Prostate gland (tissue), 2 donors: ENCODE measurements at regions not wholly inside any gene's neighbourhood (a gene's known extent, or its start where the extent isn't known, plus 50 kb on each side); places are given as distances from the start of the nearest gene placed in this dataset.
"Not testable (repeated sequence)": the region's sequence is repeated elsewhere in the genome, so short reads cannot be mapped to it uniquely, and the experiment has no call there.

Experiments
- DNase-seq: peaks from one replicate; pipeline ENCODE4 v3.0.0-alpha.2; 2019; ENCODE audit warnings: low spot score
- H3K27ac ChIP-seq, 2 donors: fragments of 200-600 bp; sonication (generic); 2 replicates each; pipeline ENCODE4 v1.5.1; 2017 to 2019
- H3K27me3 ChIP-seq: fragments of 200-600 bp; sonication (generic); replicated peaks from 2 replicates; pipeline ENCODE4 v1.5.1; 2019; ENCODE audit not compliant: insufficient read depth
- H3K36me3 ChIP-seq, 2 donors: fragments of 200-600 bp; sonication (generic); 1 replicate in 1 of 2; 2 replicates in 1 of 2; pipeline versions ENCODE4 v1.5.1 to v1.8.1; 2017 to 2019
- H3K4me1 ChIP-seq: fragments of 200-600 bp; sonication (generic); replicated peaks from 2 replicates; pipeline ENCODE4 v1.5.1; 2019
- H3K4me3 ChIP-seq, 2 donors: fragments of 200-600 bp; sonication (generic); 2 replicates each; pipeline ENCODE4 v1.5.1; 2017 to 2019
- H3K9me3 ChIP-seq: fragments of 200-600 bp; sonication (generic); 2 replicates; pipeline ENCODE4 v1.5.1; 2017
- CTCF ChIP-seq, 4 experiments: fragments of 200-600 bp in 2 of 4; fragments of 450-650 bp in 2 of 4; sonication (generic) in 2 of 4; IDR thresholded peaks; 1 replicate in 3 of 4; 2 replicates in 1 of 4; pipeline ENCODE4 v1.5.1; 2016 to 2019; ENCODE audit warnings: antibody characterized with exemption in 4 of 4, mild to moderate bottlenecking in 2 of 4, moderate library complexity in 2 of 4
- POLR2A ChIP-seq: fragments of 450-650 bp; IDR thresholded peaks from one replicate; pipeline ENCODE4 v1.6.1; 2016; ENCODE audit warnings: antibody characterized with exemption, mild to moderate bottlenecking
- POLR2AphosphoS5 ChIP-seq: sonication (generic); formaldehyde crosslinking; IDR thresholded peaks from one replicate; pipeline ENCODE4 v1.6.1; 2017; ENCODE audit warnings: antibody characterized with exemption
- WGBS: methylation state at CpG from one replicate; pipeline ENCODE4 v1.1.5; 2018; 5-methylcytosine and 5-hydroxymethylcytosine counted together
- intact Hi-C: fragments of 100-400 bp; cut with DNase I; formaldehyde crosslinking; loops from one replicate; pipeline ENCODE4 v1.14.2; 2022

GRCh38 chr18:67133669-67134068, 382.9 kb downstream of the DSEL start:
- 22% methylated on average over 3 of the region's 3 CpGs for WGBS
- no peak for TF ChIP-seq POLR2AphosphoS5
- TF ChIP-seq POLR2A, result no peak
- no peak for TF ChIP-seq CTCF (IDR thresholded peaks at IDR 0.05)
- Histone ChIP-seq H3K27ac (no peak overlapping the region), H3K9me3 (no peaks in the 10 kb centered on the region), H3K4me1 (no peaks in the 10 kb centered on the region), H3K36me3 (no peaks in the 10 kb centered on the region), H3K27me3 (no peaks in the 10 kb centered on the region), H3K4me3 (no peak overlapping the region)
- DNase-seq, result no peak
- intact Hi-C loops, result no loop called here

DNA sequence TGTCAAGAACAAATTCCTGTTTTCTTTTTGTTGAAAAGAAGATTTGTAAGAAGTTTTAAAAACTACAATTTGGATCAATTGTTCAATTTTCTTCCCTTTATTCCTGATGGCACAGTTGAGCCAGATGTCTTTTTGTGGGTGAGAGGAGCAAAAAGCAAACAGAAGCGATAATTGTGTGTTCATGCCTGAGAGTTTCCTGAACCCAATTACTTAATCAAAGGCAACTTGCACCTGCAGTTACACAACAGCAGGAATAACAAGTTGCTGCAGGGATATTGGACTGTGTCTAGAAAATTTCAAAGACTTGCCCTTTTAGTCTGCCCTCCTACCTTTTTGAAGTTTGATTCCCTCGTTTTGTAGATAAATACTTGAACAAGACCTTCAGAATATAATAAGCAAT, 383.6 kb downstream of the DSEL start:
- Histone ChIP-seq H3K36me3 (no peaks in the 10 kb centered on the region), H3K27me3 (no peaks in the 10 kb centered on the region), H3K27ac (no peak overlapping the region), H3K4me3 (no peak overlapping the region), H3K4me1 (no peaks in the 10 kb centered on the region), H3K9me3 (no peaks in the 10 kb centered on the region)
- TF ChIP-seq CTCF (IDR thresholded peaks at IDR 0.05), result no peak
- TF ChIP-seq POLR2A, result no peak
- TF ChIP-seq POLR2AphosphoS5, result no peak
- 28% methylated on average over 2 of the region's 2 CpGs for WGBS
- no peak for DNase-seq
- intact Hi-C loops, result no loop called here

DNA sequence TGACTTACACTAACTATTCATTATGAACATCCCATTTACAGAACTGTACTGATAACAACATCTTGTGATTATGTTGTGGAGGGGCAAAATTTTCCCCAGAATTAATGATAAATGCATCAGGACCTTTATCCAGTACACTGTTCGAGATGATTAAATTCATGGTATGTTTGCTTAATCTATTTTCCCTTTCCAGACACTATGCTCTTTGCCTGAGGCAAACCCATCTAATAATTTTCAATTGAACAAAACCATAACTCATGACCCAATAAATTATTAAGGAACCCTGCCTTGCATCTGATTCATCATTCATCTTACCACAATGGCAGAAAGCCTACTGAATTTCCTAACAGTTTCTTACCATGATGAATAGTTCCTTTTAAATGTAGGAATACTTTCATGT, 385.0 kb downstream of the DSEL start:
- DNase-seq, result no peak
- Histone ChIP-seq H3K9me3 (no peaks in the 10 kb centered on the region), H3K4me1 (no peaks in the 10 kb centered on the region), H3K4me3 (no peak overlapping the region), H3K27me3 (no peaks in the 10 kb centered on the region), H3K36me3 (no peaks in the 10 kb centered on the region), H3K27ac (no peak overlapping the region)
- WGBS, result 68% methylated on average over 1 of the region's 1 CpG
- TF ChIP-seq CTCF (IDR thresholded peaks at IDR 0.05) (no peak), POLR2A (no peak), POLR2AphosphoS5 (no peak)
- intact Hi-C loops, result no loop called here

DNA sequence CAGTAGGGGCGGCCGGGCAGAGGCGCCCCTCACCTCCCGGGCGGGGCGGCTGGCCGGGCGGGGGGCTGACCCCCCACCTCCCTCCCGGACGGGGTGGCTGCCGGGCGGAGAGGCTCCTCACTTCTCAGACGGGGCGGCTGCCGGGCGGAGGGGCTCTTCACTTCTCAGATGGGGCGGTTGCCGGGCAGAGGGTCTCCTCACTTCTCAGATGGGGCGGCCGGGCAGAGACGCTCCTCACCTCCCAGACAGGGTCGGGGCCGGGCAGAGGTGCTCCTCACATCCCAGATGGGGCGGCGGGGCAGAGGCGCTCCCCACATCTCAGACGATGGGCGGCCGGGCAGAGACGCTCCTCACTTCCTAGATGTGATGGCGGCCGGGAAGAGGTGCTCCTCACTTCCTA, 389.8 kb downstream of the DSEL start:
- intact Hi-C loops, H3K4me3 ChIP-seq, H3K27ac ChIP-seq, H3K9me3 ChIP-seq, H3K4me1 ChIP-seq, H3K36me3 ChIP-seq, H3K27me3 ChIP-seq, DNase-seq: not testable (repeated sequence)
- 94% methylated on average over 13 of the region's 32 CpGs for WGBS

GRCh38 chr18:67123901-67124300, 392.6 kb downstream of the DSEL start:
- DNase-seq, result no peak
- H3K27ac ChIP-seq, result no peak overlapping the region
- intact Hi-C loops, result no loop called here
- no peaks in the 10 kb centered on the region for H3K36me3 ChIP-seq
- no peak overlapping the region for H3K4me3 ChIP-seq
- WGBS, result 89% methylated on average over 1 of the region's 1 CpG
- no peaks in the 10 kb centered on the region for H3K27me3 ChIP-seq
- no peaks in the 10 kb centered on the region for H3K4me1 ChIP-seq
- TF ChIP-seq CTCF (IDR thresholded peaks at IDR 0.05) (no peak), POLR2A (no peak), POLR2AphosphoS5 (no peak)
- H3K9me3 ChIP-seq, result no peaks in the 10 kb centered on the region
